Right lobe of liver (tissue), 6 donors: ENCODE measurements at regions not wholly inside any gene's neighbourhood (a gene's known extent, or its start where the extent isn't known, plus 50 kb on each side); places are given as distances from the start of the nearest gene placed in this dataset.
"Not testable (repeated sequence)": the region's sequence is repeated elsewhere in the genome, so short reads cannot be mapped to it uniquely, and the experiment has no call there.

Experiments used
- ATAC-seq, 4 donors: fragments of 200-7000 bp; cut with Tn5 transposase; one replicate each; pipeline ENCODE4 v1.9.1; 2020; ENCODE audit warnings: mild to moderate bottlenecking in 4 of 4, moderate library complexity in 4 of 4
- DNase-seq, 3 donors: peaks; one replicate each; pipeline ENCODE4 v3.0.0-alpha.2; 2020
- H3K27ac ChIP-seq, 3 donors: fragments of 200-600 bp; one replicate each; pipeline ENCODE4 v1.8.0; 2022
- H3K27me3 ChIP-seq, 2 donors: fragments of 200-600 bp; one replicate each; pipeline ENCODE4 v1.8.0; 2022
- H3K36me3 ChIP-seq, 4 donors: fragments of 200-600 bp; sonication (generic) in 1 of 4; one replicate each; pipeline versions ENCODE4 v1.5.1 to v1.8.0; 2017 to 2022; ENCODE audit warnings: control low read depth in 1 of 4
- H3K4me1 ChIP-seq, 4 donors: fragments of 200-600 bp; sonication (generic) in 1 of 4; one replicate each; pipeline versions ENCODE4 v1.5.1 to v1.8.0; 2017 to 2022; ENCODE audit warnings: control low read depth in 1 of 4
- H3K4me3 ChIP-seq, 3 donors: fragments of 200-600 bp; one replicate each; pipeline ENCODE4 v1.8.0; 2022
- H3K9me3 ChIP-seq, 4 donors: fragments of 200-600 bp; sonication (generic) in 1 of 4; one replicate each; pipeline versions ENCODE4 v1.5.1 to v1.8.0; 2017 to 2022; ENCODE audit warnings: control low read depth in 1 of 4
- POLR2A ChIP-seq: fragments of 450-650 bp; IDR thresholded peaks from one replicate; pipeline ENCODE4 v1.6.1; 2017; ENCODE audit warnings: antibody characterized with exemption, mild to moderate bottlenecking
- WGBS: methylation state at CpG from one replicate; pipeline ENCODE4 v1.1.6; 2018; ENCODE audit warnings: low coverage, low lambda C conversion rate; ENCODE audit not compliant: insufficient coverage; ENCODE audit errors: missing lambda C conversion rate; 5-methylcytosine and 5-hydroxymethylcytosine counted together
- intact Hi-C, 2 donors: fragments of 100-400 bp; cut with DNase I; formaldehyde crosslinking; loops; one replicate each; pipeline versions ENCODE4 v1.11.2 to v1.14.1; 2022
- microRNA counts: library from miRNA; unstranded; fragments of <30 nt; microRNA quantifications from one replicate; lab custom pipeline; 2016
- microRNA-seq, 2 donors: library from miRNA; unstranded; fragments of <30 nt; microRNA quantifications; one replicate each; pipeline ENCODE4, GENCODE V29; 2019 to 2020
- small RNA-seq, 2 experiments: library from RNA; depleted of rRNA; stranded (forward); fragments of <200 nt; gene quantifications; one replicate each; pipeline ENCODE3, GENCODE V24; 2016
- TF ChIP-seq, protein P1 (sequence below), 4 donors: fragments of 200-600 bp in 3 of 4; fragments of 450-650 bp in 1 of 4; IDR thresholded peaks; one replicate each; pipeline versions ENCODE4 v1.5.1 to v1.8.0; 2016 to 2022; ENCODE audit warnings: antibody characterized with exemption in 4 of 4, mild to moderate bottlenecking in 2 of 4
- donor health status: DM: no; HTN: yes; CAD: no.
- donor health status: DM: no; HTN: no; CAD: no.
- donor health status: DM: no; HTN: no; CAD: no.
- donor health status: DM: no; HTN: yes; CAD: no.
- donor health status: DM: no; HTN: yes; CAD: no.

DNA sequence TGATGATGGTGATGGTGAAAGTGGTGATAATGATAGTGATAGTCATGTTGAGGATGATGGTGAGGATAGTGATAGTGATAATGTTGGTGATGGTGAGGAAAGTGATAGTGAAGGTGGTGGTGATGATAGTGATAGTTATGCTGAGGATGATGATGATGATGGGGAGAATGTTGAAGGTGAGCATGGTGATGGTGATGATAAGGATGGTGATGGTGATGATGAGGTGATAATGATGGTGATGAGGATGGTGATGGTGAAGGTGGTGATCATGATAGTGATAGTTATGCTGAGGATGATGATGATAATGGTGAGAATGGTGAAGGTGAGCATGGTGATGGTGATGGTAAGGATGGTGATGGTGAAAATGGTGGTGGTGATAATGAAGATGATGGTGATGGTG, 64.9 kb upstream of the ZNF337 start:
- intact Hi-C loops = no loop called here
- no peaks in the 10 kb centered on the region for H3K4me1 ChIP-seq
- H3K27me3 ChIP-seq = no peaks in the 10 kb centered on the region
- H3K9me3 ChIP-seq = no peaks in the 10 kb centered on the region
- TF ChIP-seq POLR2A = no peak
- TF ChIP-seq, protein P1, sequence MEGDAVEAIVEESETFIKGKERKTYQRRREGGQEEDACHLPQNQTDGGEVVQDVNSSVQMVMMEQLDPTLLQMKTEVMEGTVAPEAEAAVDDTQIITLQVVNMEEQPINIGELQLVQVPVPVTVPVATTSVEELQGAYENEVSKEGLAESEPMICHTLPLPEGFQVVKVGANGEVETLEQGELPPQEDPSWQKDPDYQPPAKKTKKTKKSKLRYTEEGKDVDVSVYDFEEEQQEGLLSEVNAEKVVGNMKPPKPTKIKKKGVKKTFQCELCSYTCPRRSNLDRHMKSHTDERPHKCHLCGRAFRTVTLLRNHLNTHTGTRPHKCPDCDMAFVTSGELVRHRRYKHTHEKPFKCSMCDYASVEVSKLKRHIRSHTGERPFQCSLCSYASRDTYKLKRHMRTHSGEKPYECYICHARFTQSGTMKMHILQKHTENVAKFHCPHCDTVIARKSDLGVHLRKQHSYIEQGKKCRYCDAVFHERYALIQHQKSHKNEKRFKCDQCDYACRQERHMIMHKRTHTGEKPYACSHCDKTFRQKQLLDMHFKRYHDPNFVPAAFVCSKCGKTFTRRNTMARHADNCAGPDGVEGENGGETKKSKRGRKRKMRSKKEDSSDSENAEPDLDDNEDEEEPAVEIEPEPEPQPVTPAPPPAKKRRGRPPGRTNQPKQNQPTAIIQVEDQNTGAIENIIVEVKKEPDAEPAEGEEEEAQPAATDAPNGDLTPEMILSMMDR (IDR thresholded peaks at IDR 0.05) = no peak
- no peaks in the 10 kb centered on the region for H3K36me3 ChIP-seq
- no peak overlapping the region for H3K27ac ChIP-seq
- ATAC-seq (no peak), DNase-seq (no peak)
- no peak overlapping the region for H3K4me3 ChIP-seq

DNA sequence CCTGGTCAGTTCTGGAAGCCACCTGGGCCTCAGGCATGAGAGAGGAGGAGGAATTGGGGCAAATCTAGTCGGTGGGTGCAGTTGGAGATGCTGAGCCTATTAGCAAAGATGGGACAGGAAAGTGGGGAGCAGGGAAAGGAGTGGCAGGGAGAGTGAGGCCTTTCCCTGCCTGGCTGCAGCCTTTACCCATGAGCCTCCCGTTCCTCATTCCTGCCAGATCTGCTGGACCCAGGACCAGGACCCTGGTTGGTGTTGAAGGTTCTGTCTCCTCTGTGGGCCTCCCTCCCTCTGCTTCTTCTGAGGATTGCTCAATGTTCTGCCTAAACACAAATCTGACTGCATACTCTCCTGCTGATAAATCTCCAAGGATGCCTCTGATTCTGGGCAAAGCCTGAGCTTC, 64.4 kb upstream of the ZNF337 start:
- H3K27ac ChIP-seq, ATAC-seq, H3K4me3 ChIP-seq, H3K36me3 ChIP-seq, H3K9me3 ChIP-seq, H3K4me1 ChIP-seq, intact Hi-C loops, DNase-seq, H3K27me3 ChIP-seq: not testable (repeated sequence)
- WGBS = 53% methylated on average over 2 of the region's 2 CpGs

DNA sequence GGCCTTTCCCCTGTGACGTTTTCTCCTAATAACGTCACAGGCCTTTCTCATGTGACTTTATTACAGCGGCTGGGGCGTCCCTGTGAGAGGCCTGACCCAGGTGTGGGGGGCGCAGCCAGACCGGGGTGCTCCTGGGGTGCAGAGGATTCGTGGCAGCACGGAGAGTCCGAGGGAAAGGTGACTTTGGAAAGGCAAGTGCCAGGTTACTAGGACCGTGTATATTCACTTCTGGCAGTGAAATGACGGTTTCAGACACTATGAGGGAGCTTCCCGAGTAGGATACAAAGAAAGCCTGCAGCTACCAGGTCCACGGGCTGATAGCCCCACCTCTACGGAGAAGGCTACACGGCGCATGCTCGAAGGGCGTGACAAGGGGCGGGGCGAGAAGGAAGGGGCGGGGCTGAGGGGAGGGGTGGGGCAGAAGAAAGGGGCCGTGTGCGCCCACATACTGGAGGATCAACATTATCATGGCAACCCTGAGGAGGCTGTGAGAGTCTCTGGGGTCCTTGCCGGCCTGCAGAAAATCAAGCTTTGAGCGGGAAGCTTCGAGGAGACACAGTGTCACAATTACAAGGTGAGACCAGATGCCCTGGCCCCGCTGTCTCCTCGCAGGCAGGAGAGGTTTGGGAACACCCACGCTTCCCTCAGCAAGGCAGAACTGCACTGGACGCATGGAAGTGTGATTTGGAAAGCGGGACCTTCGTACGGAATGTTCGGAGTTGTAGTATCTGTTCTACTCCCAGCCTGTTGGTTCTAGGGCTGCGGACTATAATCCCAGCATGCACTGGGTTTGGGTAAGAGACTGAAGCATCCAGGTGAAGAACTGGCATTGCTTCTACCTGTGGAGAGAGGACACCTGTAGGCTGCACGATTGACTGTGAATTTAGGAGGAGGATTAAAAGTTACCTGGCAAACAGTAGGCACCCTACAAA, 54.4 kb upstream of the ZNF337 start:
- Histone ChIP-seq H3K36me3 (no peaks in the 10 kb centered on the region), H3K4me3 (peak overlapping the region; percentile 31 to 59 (median 53)), H3K9me3 (no peaks in the 10 kb centered on the region), H3K27ac (no peak overlapping the region), H3K27me3 (no peaks in the 10 kb centered on the region), H3K4me1 (no peaks in the 10 kb centered on the region)
- ATAC-seq (peak; percentile 97 to 99 (median 99)), DNase-seq (peak; percentile 51 to 76 (median 70))
- intact Hi-C loops = no loop called here
- TF ChIP-seq, protein P1 (IDR thresholded peaks at IDR 0.05) = no peak
- TF ChIP-seq POLR2A = no peak
- 24% methylated on average over 22 of the region's 36 CpGs for WGBS

DNA sequence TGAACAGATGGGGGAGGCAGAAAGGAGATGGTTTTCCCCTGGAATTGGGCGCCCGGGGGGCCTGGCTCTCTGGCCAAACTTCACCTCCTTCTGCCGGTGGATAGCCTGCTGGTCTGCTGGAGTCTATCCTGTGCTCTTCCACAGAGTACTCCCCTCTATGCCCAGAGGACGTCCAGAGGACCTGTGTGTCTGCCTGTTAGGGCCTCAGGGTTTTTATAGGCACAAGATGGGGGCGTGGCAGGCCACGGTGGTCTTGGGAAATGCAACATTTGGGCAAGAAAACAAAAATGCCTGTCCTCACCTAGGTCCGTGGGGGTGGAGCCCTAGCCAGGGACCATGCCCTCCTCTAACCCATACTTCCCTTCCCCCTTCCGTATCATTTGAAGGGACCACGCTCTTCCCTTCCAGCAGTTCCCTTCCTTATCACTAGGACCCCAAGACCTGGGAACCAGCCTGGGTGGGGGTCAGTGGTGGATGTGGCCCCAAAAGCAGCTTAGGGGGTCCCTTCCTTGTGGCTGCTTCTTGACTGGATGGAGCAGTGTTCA, 53.6 kb upstream of the ZNF337 start:
- intact Hi-C loops = no loop called here
- ATAC-seq (no peak), DNase-seq (no peak)
- Histone ChIP-seq H3K9me3 (no peaks in the 10 kb centered on the region), H3K27ac (no peak overlapping the region), H3K27me3 (no peaks in the 10 kb centered on the region), H3K4me3 (peak overlapping the region; percentile 31 to 59 (median 53)), H3K4me1 (no peaks in the 10 kb centered on the region), H3K36me3 (no peaks in the 10 kb centered on the region)
- TF ChIP-seq POLR2A = no peak
- 94% methylated on average over 3 of the region's 9 CpGs for WGBS

DNA sequence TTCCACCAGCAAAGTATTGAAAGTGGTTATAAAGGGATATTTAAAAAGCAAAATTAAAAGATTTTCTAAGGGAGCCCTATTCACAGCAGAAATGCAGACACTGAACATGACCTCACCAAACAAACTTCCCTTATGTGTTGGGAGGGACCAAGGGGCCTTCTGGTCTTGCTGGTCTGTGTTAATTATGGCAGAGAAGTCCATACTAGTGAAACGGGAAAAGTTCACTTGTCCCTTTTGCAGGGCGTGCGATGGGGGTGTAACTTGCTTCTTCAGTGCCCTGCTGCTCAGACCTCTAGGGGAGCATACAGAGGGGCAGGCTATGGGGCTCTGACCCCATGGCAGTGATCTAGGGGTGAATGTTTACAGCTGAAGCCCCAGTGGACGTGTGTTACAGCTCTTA, 53.0 kb upstream of the ZNF337 start:
- Histone ChIP-seq H3K27ac (no peak overlapping the region), H3K27me3 (no peaks in the 10 kb centered on the region), H3K4me1 (no peaks in the 10 kb centered on the region), H3K9me3 (no peaks in the 10 kb centered on the region), H3K36me3 (no peaks in the 10 kb centered on the region), H3K4me3 (no peak overlapping the region)
- DNase-seq (no peak), ATAC-seq (no peak)
- intact Hi-C loops = no loop called here
- WGBS = 67% methylated on average over 2 of the region's 4 CpGs
- TF ChIP-seq POLR2A = no peak
- TF ChIP-seq, protein P1 (IDR thresholded peaks at IDR 0.05) = no peak

MicroRNAs encoded in the stretch of these regions (microRNA counts, 767-probe panel; counts per million panel counts)
- microRNA hsa-miR-663a (lab: Ali Mortazavi, UCI) = 237 counts per million

Small RNAs in the stretch of these regions (microRNA-seq; reads per million reads assigned to microRNA genes)
- 0 reads per million in 2 donors for gene MIR663A

Small RNAs in the stretch of these regions (small RNA-seq; reads per million reads assigned to genes)
- 0 reads per million in 2 experiments for gene CFTRP1
